Ovary (tissue), 7 donors: ENCODE measurements at regions not wholly inside any gene's neighbourhood (a gene's known extent, or its start where the extent isn't known, plus 50 kb on each side); places are given as distances from the start of the nearest gene placed in this dataset.

Experiments used
- DNase-seq, 5 donors: peaks; one replicate each; pipeline ENCODE4 v3.0.0-alpha.2; 2019 to 2020
- H3K27ac ChIP-seq, 2 donors: fragments of 200-600 bp; one replicate each; pipeline versions ENCODE4 v1.5.1 to v1.8.0; 2019 to 2022
- H3K27me3 ChIP-seq: fragments of 200-600 bp; one replicate; pipeline ENCODE4 v1.8.0; 2022
- H3K36me3 ChIP-seq: fragments of 200-600 bp; sonication (generic); one replicate; pipeline ENCODE4 v1.5.1; 2019
- H3K4me1 ChIP-seq: one replicate; pipeline ENCODE4 v1.8.1; 2013; ENCODE audit warnings: mild to moderate bottlenecking, moderate library complexity; ENCODE audit not compliant: insufficient read depth
- H3K4me3 ChIP-seq: fragments of 200-600 bp; sonication (generic); one replicate; pipeline ENCODE4 v1.5.1; 2017
- H3K9me3 ChIP-seq, 2 donors: fragments of 200-600 bp in 1 of 2; sonication (generic) in 1 of 2; one replicate each; pipeline versions ENCODE4 v1.5.1 to v1.8.1; 2013 to 2019; ENCODE audit warnings: mild to moderate bottlenecking in 1 of 2, moderate library complexity in 1 of 2
- CTCF ChIP-seq, 3 donors: fragments of 450-650 bp in 2 of 3; fragments of 200-600 bp in 1 of 3; IDR thresholded peaks; one replicate each; pipeline versions ENCODE4 v1.5.1 to v1.8.0; 2016 to 2022; ENCODE audit warnings: antibody characterized with exemption in 3 of 3, mild to moderate bottlenecking in 1 of 3
- EP300 ChIP-seq: sonication (generic); formaldehyde crosslinking; IDR thresholded peaks from one replicate; pipeline ENCODE4 v1.6.1; 2017; ENCODE audit warnings: antibody characterized with exemption
- POLR2A ChIP-seq: fragments of 450-650 bp; IDR thresholded peaks from one replicate; pipeline ENCODE4 v1.6.1; 2017; ENCODE audit warnings: antibody characterized with exemption, mild to moderate bottlenecking, moderate library complexity
- WGBS, 3 donors: extraction: QIAGEN DNeasy Blood & Tissue Kit in 1 of 3; methylation state at CpG; one replicate each; pipeline versions ENCODE4 v1.1.5 to v1.1.7; 2013 to 2017; 5-methylcytosine and 5-hydroxymethylcytosine counted together
- intact Hi-C, 4 donors: fragments of 100-400 bp; cut with DNase I; formaldehyde crosslinking; loops; one replicate each; pipeline versions ENCODE4 v1.11.0 to v1.15.1; 2022 to 2023
- donor health status: DM: no; HTN: no; CAD: no; lungs with moderate emphysema.
- donor health status: DM: no; HTN: no; CAD: no.
- donor health status: Bipolar disorder and iron deficiency.
- donor health status: DM: no; HTN: no; CAD: no.
- donor health status: DM: yes; HTN: yes; CAD: no.

DNA sequence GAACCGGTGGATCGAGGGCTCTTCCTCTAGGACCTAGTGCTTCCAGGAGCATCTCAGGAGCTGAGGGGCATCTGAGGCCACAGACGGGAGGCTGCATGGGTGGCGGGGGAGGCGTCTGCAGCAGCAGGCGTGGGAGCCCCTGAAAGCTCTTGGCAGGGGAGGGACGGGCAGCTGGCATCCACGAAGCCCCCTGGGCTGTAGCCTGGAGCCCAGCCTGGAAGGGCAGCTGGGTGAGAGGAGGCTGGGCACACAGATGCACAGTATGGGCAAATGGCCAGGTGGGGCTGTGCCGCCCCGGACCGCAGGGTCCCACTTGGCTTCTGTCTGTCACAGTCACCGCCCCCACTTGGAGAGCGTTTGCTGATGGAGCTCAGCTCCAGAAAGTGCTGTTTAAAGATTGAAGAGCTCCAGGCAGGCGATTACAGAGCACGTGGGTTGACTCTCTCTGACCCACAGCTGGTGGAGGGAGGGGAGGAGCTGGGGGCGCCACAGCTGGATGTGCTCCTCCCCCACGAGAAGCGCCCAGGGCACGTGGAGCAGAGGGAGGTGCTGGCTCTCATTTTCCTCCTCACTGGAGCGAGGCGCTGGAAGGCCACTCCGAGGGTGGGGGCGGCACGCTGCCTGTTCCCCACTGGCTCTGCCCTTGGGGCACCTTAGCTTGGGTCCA is 155.0 kb upstream of the C14orf180 start:
- Histone ChIP-seq H3K4me1 (peaks cover 12% of the 10 kb centered on the region), H3K36me3 (no peaks in the 10 kb centered on the region), H3K4me3 (no peak overlapping the region), H3K9me3 (no peaks in the 10 kb centered on the region), H3K27ac (peak overlapping the region in 1 of 2 donors; percentile 3), H3K27me3 (no peaks in the 10 kb centered on the region)
- no peak for TF ChIP-seq POLR2A
- TF ChIP-seq EP300: no peak
- no peak for TF ChIP-seq CTCF (IDR thresholded peaks at IDR 0.05)
- intact Hi-C loops: no loop called here
- 3 to 10% (median 4%) methylated on average over 21 to 24 of the region's 24 CpGs for WGBS, 3 donors
- DNase-seq: peak; percentile 55 to 82 (median 73)

DNA sequence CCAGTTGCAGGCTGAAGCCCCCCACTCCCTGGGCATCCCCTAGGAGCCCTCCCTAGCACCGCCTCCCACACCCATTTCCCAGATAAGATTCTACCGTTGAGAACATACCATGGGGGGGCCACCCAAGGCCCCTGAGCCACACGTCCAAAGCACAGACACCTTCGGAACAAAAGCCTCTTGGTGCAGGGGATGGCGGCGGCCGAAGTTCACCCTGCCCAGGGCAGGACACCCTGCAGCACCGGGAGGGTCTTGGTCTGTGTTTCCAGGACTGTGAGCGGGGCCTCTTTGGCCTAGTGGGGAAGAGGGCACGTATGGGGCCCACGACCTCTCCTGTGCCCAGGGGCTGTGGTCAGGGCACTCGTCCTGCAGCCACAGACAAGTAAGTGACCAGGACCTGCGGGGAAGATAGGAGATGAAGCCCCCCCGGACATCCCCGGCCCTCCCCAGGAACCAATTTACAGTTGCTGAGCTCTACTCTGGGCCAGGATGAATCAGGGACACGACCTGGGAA is 154.3 kb upstream of the C14orf180 start:
- peak in 1 of 5 donors; percentile 23 for DNase-seq
- TF ChIP-seq EP300 (no peak), POLR2A (no peak), CTCF (IDR thresholded peaks at IDR 0.05) (no peak)

GRCh38 chr14:104425763-104426646 is 153.6 kb upstream of the C14orf180 start:
- TF ChIP-seq POLR2A (no peak), CTCF (IDR thresholded peaks at IDR 0.05) (no peak), EP300 (no peak)

More for the DNA sequence above, 154.3 kb upstream of the C14orf180 start:
- Histone ChIP-seq H3K27ac (no peak overlapping the region), H3K9me3 (no peaks in the 10 kb centered on the region), H3K4me3 (no peak overlapping the region), H3K4me1 (peaks cover 12% of the 10 kb centered on the region), H3K36me3 (no peaks in the 10 kb centered on the region), H3K27me3 (no peaks in the 10 kb centered on the region)
- 69 to 75% (median 72%) methylated on average over 16 of the region's 16 CpGs for WGBS, 3 donors
- intact Hi-C loops: no loop called here

GRCh38 chr14:104427131-104427851 is 152.3 kb upstream of the C14orf180 start:
- Histone ChIP-seq H3K9me3 (no peaks in the 10 kb centered on the region), H3K27ac (no peak overlapping the region), H3K36me3 (no peaks in the 10 kb centered on the region), H3K4me1 (peaks cover 12% of the 10 kb centered on the region), H3K27me3 (no peaks in the 10 kb centered on the region), H3K4me3 (no peak overlapping the region)
- WGBS, 3 donors: 78 to 81% (median 80%) methylated on average over 18 to 21 of the region's 21 CpGs
- peak in 1 of 5 donors; percentile 14 for DNase-seq
- intact Hi-C loops: no loop called here
- TF ChIP-seq POLR2A: no peak
- no peak for TF ChIP-seq CTCF (IDR thresholded peaks at IDR 0.05)
- no peak for TF ChIP-seq EP300

More at GRCh38 chr14:104425763-104426646, 153.6 kb upstream of the C14orf180 start:
- H3K9me3 ChIP-seq: no peaks in the 10 kb centered on the region
- H3K4me1 ChIP-seq: peaks cover 12% of the 10 kb centered on the region
- H3K36me3 ChIP-seq: no peaks in the 10 kb centered on the region
- H3K27me3 ChIP-seq: no peaks in the 10 kb centered on the region
- no peak overlapping the region for H3K4me3 ChIP-seq
- 90 to 92% (median 90%) methylated on average over 20 of the region's 20 CpGs for WGBS, 3 donors
- H3K27ac ChIP-seq: no peak overlapping the region
- intact Hi-C loops: no loop called here
- DNase-seq: peak in 1 of 5 donors; percentile 17
